ENCODE measurements at regions not wholly inside any gene's neighbourhood (a gene's known extent, or its start where the extent isn't known, plus 50 kb on each side); places are given as distances from the start of the nearest gene placed in this dataset.

DNA sequence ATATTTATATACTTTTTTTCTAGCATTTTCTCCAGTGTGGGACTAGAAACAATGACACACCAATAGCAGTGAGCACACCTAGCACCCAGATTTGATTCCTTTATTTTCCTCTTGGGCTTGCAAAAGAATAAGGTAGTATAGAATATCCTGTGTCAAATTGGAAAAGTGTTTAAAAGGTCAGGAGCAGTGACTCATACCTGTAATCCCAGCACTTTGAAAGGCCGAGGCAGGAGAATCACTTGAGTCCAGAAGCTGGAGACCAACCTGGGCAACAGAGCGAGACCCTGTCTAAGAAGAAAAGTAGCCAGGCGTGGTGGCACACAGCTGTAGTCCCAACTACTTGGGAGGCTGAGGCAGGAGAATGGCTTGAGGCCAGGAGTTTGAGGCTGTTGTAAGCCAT is 53.8 kb upstream of the SGPP1 start:
- no peaks in the 10 kb centered on the region for H3K27me3 ChIP-seq
- H3K9me3 ChIP-seq (ENCODE audit: low read depth) = no peaks in the 10 kb centered on the region
- no peak overlapping the region for H3K4me3 ChIP-seq
- no peaks in the 10 kb centered on the region for H3K36me3 ChIP-seq
- no peak for DNase-seq (ENCODE audit: low read depth in 1 of 2, low spot score in 1 of 2)
- H3K4me1 ChIP-seq (ENCODE audit: low read depth) = no peaks in the 10 kb centered on the region
- no peak overlapping the region for H3K27ac ChIP-seq
- TF ChIP-seq, protein P1, sequence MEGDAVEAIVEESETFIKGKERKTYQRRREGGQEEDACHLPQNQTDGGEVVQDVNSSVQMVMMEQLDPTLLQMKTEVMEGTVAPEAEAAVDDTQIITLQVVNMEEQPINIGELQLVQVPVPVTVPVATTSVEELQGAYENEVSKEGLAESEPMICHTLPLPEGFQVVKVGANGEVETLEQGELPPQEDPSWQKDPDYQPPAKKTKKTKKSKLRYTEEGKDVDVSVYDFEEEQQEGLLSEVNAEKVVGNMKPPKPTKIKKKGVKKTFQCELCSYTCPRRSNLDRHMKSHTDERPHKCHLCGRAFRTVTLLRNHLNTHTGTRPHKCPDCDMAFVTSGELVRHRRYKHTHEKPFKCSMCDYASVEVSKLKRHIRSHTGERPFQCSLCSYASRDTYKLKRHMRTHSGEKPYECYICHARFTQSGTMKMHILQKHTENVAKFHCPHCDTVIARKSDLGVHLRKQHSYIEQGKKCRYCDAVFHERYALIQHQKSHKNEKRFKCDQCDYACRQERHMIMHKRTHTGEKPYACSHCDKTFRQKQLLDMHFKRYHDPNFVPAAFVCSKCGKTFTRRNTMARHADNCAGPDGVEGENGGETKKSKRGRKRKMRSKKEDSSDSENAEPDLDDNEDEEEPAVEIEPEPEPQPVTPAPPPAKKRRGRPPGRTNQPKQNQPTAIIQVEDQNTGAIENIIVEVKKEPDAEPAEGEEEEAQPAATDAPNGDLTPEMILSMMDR (IDR thresholded peaks at IDR 0.05; ENCODE audit: low read depth, low read length) = no peak

DNA sequence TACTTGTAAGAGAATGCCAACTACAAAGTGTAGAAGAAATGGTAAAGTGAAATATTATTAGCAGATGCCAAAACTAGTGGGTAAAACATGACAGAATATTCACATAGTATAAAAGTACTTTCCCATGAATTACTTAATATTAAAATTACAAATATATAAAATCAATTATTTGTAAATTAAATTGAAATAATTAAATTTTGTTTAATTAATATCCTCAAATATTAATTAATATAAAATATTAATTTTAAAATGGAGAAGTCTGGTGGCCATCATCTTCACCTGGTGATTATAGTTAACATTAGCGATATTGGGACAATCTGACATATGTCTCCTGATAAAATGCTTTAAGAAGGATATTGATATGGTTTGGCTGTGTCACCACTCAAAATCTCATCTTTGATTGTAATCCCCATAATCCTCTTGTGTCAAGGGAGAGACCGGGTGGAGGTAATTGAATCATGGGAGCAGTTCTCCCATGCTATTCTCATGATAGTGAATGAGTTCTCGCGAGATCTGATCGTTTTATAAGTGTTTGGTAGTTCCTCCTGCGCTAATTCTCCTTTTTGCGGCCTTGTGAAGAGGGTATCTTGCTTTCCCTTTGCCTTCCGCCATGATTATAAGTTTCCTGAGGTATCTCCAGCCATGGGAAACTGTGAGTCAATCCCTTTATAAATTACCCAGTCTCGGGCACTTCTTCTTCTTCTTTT is 55.0 kb upstream of the SGPP1 start:
- no peak overlapping the region for H3K4me3 ChIP-seq
- H3K9me3 ChIP-seq (ENCODE audit: low read depth) = no peaks in the 10 kb centered on the region
- TF ChIP-seq, protein P1 (IDR thresholded peaks at IDR 0.05; ENCODE audit: low read depth, low read length) = no peak
- no peak for DNase-seq (ENCODE audit: low read depth in 1 of 2, low spot score in 1 of 2)
- no peaks in the 10 kb centered on the region for H3K4me1 ChIP-seq (ENCODE audit: low read depth)
- no peak overlapping the region for H3K27ac ChIP-seq
- no peaks in the 10 kb centered on the region for H3K27me3 ChIP-seq
- H3K36me3 ChIP-seq = no peaks in the 10 kb centered on the region

DNA sequence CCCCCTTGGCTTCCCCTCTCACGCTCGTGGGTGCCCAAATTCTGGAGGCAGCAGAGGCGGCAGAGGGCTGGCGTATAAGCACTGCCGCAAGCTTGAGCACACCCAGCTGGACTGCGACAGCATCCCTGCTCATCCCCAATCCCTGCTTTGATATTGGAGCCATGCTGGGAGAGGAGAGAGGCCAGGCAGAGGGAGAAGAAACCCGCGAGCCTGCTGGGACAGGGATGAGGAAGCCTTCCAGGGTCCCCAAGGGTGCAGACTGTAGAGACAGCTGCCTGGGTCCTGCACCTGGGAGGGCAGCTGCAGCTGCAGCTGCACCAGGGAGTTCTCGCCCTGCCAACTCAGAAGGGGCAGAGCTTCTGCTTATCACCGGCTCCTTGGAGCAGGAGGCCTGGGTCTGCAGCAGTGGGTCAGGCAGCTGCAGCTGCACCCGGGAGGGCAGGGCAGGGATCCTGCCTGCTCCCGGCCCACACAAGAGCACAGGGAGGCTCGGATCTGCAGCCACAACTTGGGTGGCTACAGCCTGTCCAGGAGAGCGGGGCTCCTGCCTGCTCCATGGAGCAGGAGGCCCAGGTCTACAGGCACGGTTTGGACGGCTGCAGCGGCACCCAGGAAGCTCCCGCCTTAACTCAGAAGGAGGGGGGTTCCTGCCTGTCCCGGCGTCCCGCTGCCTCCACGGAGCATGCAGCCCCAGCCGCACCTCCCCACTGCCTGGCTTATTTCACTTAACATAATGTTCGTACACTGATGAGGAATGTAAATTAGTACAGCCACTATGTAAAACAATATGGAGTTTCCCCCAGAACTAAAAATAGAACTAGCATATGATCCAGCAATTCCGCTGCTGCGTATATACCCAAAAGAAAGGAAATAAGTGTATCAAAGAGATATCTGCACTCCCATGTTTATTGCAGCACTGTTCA is 60.4 kb upstream of the SGPP1 start:
- Histone ChIP-seq H3K9me3 (ENCODE audit: low read depth) (no peaks in the 10 kb centered on the region), H3K4me1 (ENCODE audit: low read depth) (no peaks in the 10 kb centered on the region), H3K4me3 (no peak overlapping the region), H3K27me3 (no peaks in the 10 kb centered on the region), H3K36me3 (no peaks in the 10 kb centered on the region), H3K27ac (no peak overlapping the region)
- peak in 1 of 2 donors; percentile 12 for DNase-seq (ENCODE audit: low read depth in 1 of 2, low spot score in 1 of 2)
- TF ChIP-seq, protein P1 (IDR thresholded peaks at IDR 0.05; ENCODE audit: low read depth, low read length) = no peak

- no peak overlapping the region for H3K4me3 ChIP-seq
- TF ChIP-seq, protein P1 (IDR thresholded peaks at IDR 0.05; ENCODE audit: low read depth, low read length) = no peak
- no peaks in the 10 kb centered on the region for H3K4me1 ChIP-seq (ENCODE audit: low read depth)
- no peaks in the 10 kb centered on the region for H3K27me3 ChIP-seq
- no peak for DNase-seq (ENCODE audit: low read depth in 1 of 2, low spot score in 1 of 2)
- H3K36me3 ChIP-seq = no peaks in the 10 kb centered on the region
- no peaks in the 10 kb centered on the region for H3K9me3 ChIP-seq (ENCODE audit: low read depth)
- H3K27ac ChIP-seq = no peak overlapping the region
These were observed 59.4 kb upstream of the SYNE2 start for GRCh38 chr14:63793376-63793775.

DNA sequence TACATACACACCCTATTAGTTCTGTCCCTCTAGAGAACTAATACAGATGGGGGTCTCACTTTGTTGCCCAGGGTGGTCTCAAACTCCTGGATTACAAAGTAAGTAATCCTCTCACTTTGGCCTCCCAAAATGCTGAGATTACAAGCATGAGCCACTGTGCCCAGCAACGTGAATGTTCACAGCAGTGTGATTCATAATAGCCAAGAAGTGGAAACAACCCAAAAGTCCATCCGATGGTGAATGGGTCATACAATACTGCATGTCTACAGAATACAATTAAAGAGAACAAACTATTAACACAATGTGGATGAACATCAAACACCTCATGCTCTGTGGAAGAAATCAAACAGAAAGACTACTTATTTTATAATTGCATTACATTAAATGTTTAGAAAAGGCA is 57.3 kb upstream of the SYNE2 start:
- H3K4me3 ChIP-seq = no peak overlapping the region
- TF ChIP-seq, protein P1 (IDR thresholded peaks at IDR 0.05; ENCODE audit: low read depth, low read length) = no peak
- no peak for DNase-seq (ENCODE audit: low read depth in 1 of 2, low spot score in 1 of 2)
- H3K4me1 ChIP-seq (ENCODE audit: low read depth) = no peaks in the 10 kb centered on the region
- H3K27ac ChIP-seq = no peak overlapping the region
- H3K27me3 ChIP-seq = no peaks in the 10 kb centered on the region
- no peaks in the 10 kb centered on the region for H3K36me3 ChIP-seq
- no peaks in the 10 kb centered on the region for H3K9me3 ChIP-seq (ENCODE audit: low read depth)
